Pancreas (tissue), 10 donors: ENCODE measurements at regions not wholly inside any gene's neighbourhood (a gene's known extent, or its start where the extent isn't known, plus 50 kb on each side); places are given as distances from the start of the nearest gene placed in this dataset.

ENCODE experiments used
- ATAC-seq, 4 donors: fragments of 200-7000 bp; cut with Tn5 transposase; one replicate each; pipeline versions ENCODE4 v1.8.0 to v1.9.1; 2020; ENCODE audit warnings: mild to moderate bottlenecking in 4 of 4, moderate library complexity in 4 of 4
- DNase-seq, 6 donors: peaks; one replicate each; pipeline ENCODE4 v3.0.0-alpha.2; 2020
- FAIRE-seq: peaks from 2 replicates; lab custom pipeline; 2012; peaks lifted over from hg19 to GRCh38; lab: Jason Lieb, UNC
- H3K27ac ChIP-seq, 4 donors: fragments of 200-600 bp; sonication (generic); 1 replicate in 3 of 4; 2 replicates in 1 of 4; pipeline versions ENCODE4 v1.5.0 to v1.8.0; 2020
- H3K27me3 ChIP-seq, 4 donors: fragments of 200-600 bp; one replicate each; pipeline ENCODE4 v1.8.0; 2021
- H3K36me3 ChIP-seq, 3 donors: fragments of 200-600 bp; sonication (generic) in 1 of 3; one replicate each; pipeline versions ENCODE4 v1.5.0 to v1.8.0; 2020 to 2021
- H3K4me1 ChIP-seq, 3 donors: fragments of 200-600 bp; one replicate each; pipeline ENCODE4 v1.8.0; 2021
- H3K4me3 ChIP-seq, 4 donors: fragments of 200-600 bp; sonication (generic) in 2 of 4; one replicate each; pipeline versions ENCODE4 v1.5.0 to v1.8.0; 2020 to 2021
- H3K9me3 ChIP-seq, 4 donors: fragments of 200-600 bp; one replicate each; pipeline ENCODE4 v1.8.0; 2021
- CTCF ChIP-seq, 4 donors: fragments of 200-600 bp; sonication (generic) in 3 of 4; IDR thresholded peaks; one replicate each; pipeline versions ENCODE4 v1.5.0 to v1.8.0; 2021; ENCODE audit warnings: antibody characterized with exemption in 4 of 4
- WGBS, 2 donors: extraction: QIAGEN DNeasy Blood & Tissue Kit; methylation state at CpG; one replicate each; pipeline ENCODE4 v1.1.7; 2013; 5-methylcytosine and 5-hydroxymethylcytosine counted together
- intact Hi-C, 3 donors: fragments of 100-400 bp; cut with DNase I; formaldehyde crosslinking; loops; one replicate each; pipeline versions ENCODE4 v1.11.1 to v1.14.2; 2022
- donor health status: healthy with polysubstance abuse.
- donor health status: DM: no; HTN: no; CAD: no; lungs with moderate emphysema.
- donor health status: DM: no; HTN: no; CAD: no.
- donor health status: control.
- donor health status: control.
- donor health status: Bipolar disorder and iron deficiency.
- donor health status: DM: yes; HTN: yes; CAD: no.
- donor health status: DM: no; HTN: no; CAD: no.
- donor health status: DM: no; HTN: no; CAD: no.
- donor health status: DM: yes; HTN: yes; CAD: no.

GRCh38 chr20:11017446-11017845, 343.6 kb upstream of the JAG1 start:
- 81 to 82% methylated on average over 4 of the region's 4 CpGs for WGBS, 2 donors
- intact Hi-C loops: no loop called here
- ATAC-seq (no peak), DNase-seq (no peak), FAIRE-seq (no peak)
- Histone ChIP-seq H3K4me3 (no peak overlapping the region), H3K27me3 (no peaks in the 10 kb centered on the region), H3K27ac (no peak overlapping the region), H3K36me3 (no peaks in the 10 kb centered on the region), H3K9me3 (no peaks in the 10 kb centered on the region), H3K4me1 (no peaks in the 10 kb centered on the region)
- TF ChIP-seq CTCF (IDR thresholded peaks at IDR 0.05): no peak

- Histone ChIP-seq H3K27me3 (no peaks in the 10 kb centered on the region), H3K36me3 (no peaks in the 10 kb centered on the region), H3K4me3 (no peak overlapping the region), H3K9me3 (no peaks in the 10 kb centered on the region), H3K27ac (no peak overlapping the region), H3K4me1 (no peaks in the 10 kb centered on the region)
- FAIRE-seq (no peak), ATAC-seq (no peak), DNase-seq (no peak)
- intact Hi-C loops: no loop called here
- no peak for TF ChIP-seq CTCF (IDR thresholded peaks at IDR 0.05)
- WGBS, 2 donors: 92 to 95% methylated on average over 6 of the region's 6 CpGs
Observed at GRCh38 chr20:11018668-11019170, 344.9 kb upstream of the JAG1 start.

- no peaks in the 10 kb centered on the region for H3K27me3 ChIP-seq
- FAIRE-seq (no peak), DNase-seq (no peak), ATAC-seq (no peak)
- H3K4me3 ChIP-seq: no peak overlapping the region
- H3K9me3 ChIP-seq: no peaks in the 10 kb centered on the region
- no peaks in the 10 kb centered on the region for H3K4me1 ChIP-seq
- intact Hi-C loops: no loop called here
- no peaks in the 10 kb centered on the region for H3K36me3 ChIP-seq
- 19 to 49% methylated on average over 1 of the region's 1 CpG for WGBS, 2 donors
- no peak overlapping the region for H3K27ac ChIP-seq
- TF ChIP-seq CTCF (IDR thresholded peaks at IDR 0.05): no peak
Observed at GRCh38 chr20:11020712-11021111, 346.9 kb upstream of the JAG1 start.

GRCh38 chr20:11027224-11027623, 353.4 kb upstream of the JAG1 start:
- 71 to 75% methylated on average over 3 of the region's 3 CpGs for WGBS, 2 donors
- no peak overlapping the region for H3K4me3 ChIP-seq
- no peaks in the 10 kb centered on the region for H3K4me1 ChIP-seq
- no peak overlapping the region for H3K27ac ChIP-seq
- H3K9me3 ChIP-seq: no peaks in the 10 kb centered on the region
- no peaks in the 10 kb centered on the region for H3K27me3 ChIP-seq
- ATAC-seq (no peak), DNase-seq (no peak), FAIRE-seq (no peak)
- H3K36me3 ChIP-seq: no peaks in the 10 kb centered on the region
- intact Hi-C loops: no loop called here
- no peak for TF ChIP-seq CTCF (IDR thresholded peaks at IDR 0.05)

- FAIRE-seq (no peak), DNase-seq (no peak), ATAC-seq (no peak)
- no peak overlapping the region for H3K4me3 ChIP-seq
- intact Hi-C loops: no loop called here
- no peaks in the 10 kb centered on the region for H3K27me3 ChIP-seq
- H3K27ac ChIP-seq: no peak overlapping the region
- no peak for TF ChIP-seq CTCF (IDR thresholded peaks at IDR 0.05)
- H3K4me1 ChIP-seq: no peaks in the 10 kb centered on the region
- 96 to 100% methylated on average over 2 of the region's 2 CpGs for WGBS, 2 donors
- no peaks in the 10 kb centered on the region for H3K9me3 ChIP-seq
- no peaks in the 10 kb centered on the region for H3K36me3 ChIP-seq
Observed at GRCh38 chr20:11030351-11030750, 356.6 kb upstream of the JAG1 start.
